Liver (tissue), 3 donors: ENCODE measurements at regions not wholly inside any gene's neighbourhood (a gene's known extent, or its start where the extent isn't known, plus 50 kb on each side); places are given as distances from the start of the nearest gene placed in this dataset.

Experiments used
- ATF3 ChIP-seq: IDR thresholded peaks from 2 replicates; pipeline ENCODE4 v1.6.1; 2016; ENCODE audit warnings: antibody characterized with exemption
- CTCF ChIP-seq: fragments of 150-350 bp; IDR thresholded peaks from 2 replicates; pipeline ENCODE4 v1.5.1; 2017; ENCODE audit warnings: improper control_type of control experiment, low read depth, low read length; ENCODE audit not compliant: missing input control
- EGR1 ChIP-seq, 2 donors: IDR thresholded peaks; 2 replicates each; pipeline ENCODE4 v1.6.1; 2016 to 2018; ENCODE audit warnings: antibody characterized with exemption in 2 of 2, low read depth in 2 of 2
- FOXA1 ChIP-seq: IDR thresholded peaks from 2 replicates; pipeline ENCODE4 v1.6.1; 2016; ENCODE audit warnings: antibody characterized with exemption
- NR2F2 ChIP-seq: IDR thresholded peaks from 2 replicates; pipeline ENCODE4 v1.6.1; 2016; ENCODE audit warnings: antibody characterized with exemption
- RAD21 ChIP-seq, 2 donors: IDR thresholded peaks; 2 replicates each; pipeline ENCODE4 v1.6.1; 2016; ENCODE audit warnings: antibody characterized with exemption in 2 of 2, mild to moderate bottlenecking in 2 of 2
- REST ChIP-seq: IDR thresholded peaks from 2 replicates; pipeline ENCODE4 v1.6.1; 2016; ENCODE audit warnings: antibody characterized with exemption, mild to moderate bottlenecking
- SP1 ChIP-seq: IDR thresholded peaks from 2 replicates; pipeline ENCODE4 v1.6.1; 2018; ENCODE audit warnings: antibody characterized with exemption, mild to moderate bottlenecking
- TAF1 ChIP-seq: conservative IDR thresholded peaks from 2 replicates; pipeline ENCODE4 v1.6.1; 2016; ENCODE audit warnings: antibody characterized with exemption, mild to moderate bottlenecking
- YY1 ChIP-seq: IDR thresholded peaks from 2 replicates; pipeline ENCODE4 v1.6.1; 2016; ENCODE audit warnings: antibody characterized with exemption, mild to moderate bottlenecking
- ZBTB33 ChIP-seq: IDR thresholded peaks from 2 replicates; pipeline ENCODE4 v1.6.1; 2016; ENCODE audit warnings: antibody characterized with exemption
- donor health status: healthy.
- donor health status: healthy.

GRCh38 chr18:60050821-60051220, 151.0 kb downstream of the PMAIP1 start:
- TF ChIP-seq FOXA1 (no peak), CTCF (no peak), TAF1 (no peak), SP1 (no peak), EGR1 (IDR thresholded peaks at IDR 0.05; ENCODE audit: low read depth in 2 of 2) (no peak), ATF3 (no peak), YY1 (no peak), REST (no peak), NR2F2 (no peak), ZBTB33 (no peak), RAD21 (IDR thresholded peaks at IDR 0.05) (no peak)
